ENCODE measurements at regions not wholly inside any gene's neighbourhood (a gene's known extent, or its start where the extent isn't known, plus 50 kb on each side); places are given as distances from the start of the nearest gene placed in this dataset.
A peak's percentile ranks its signal among the peaks of the same experiment; 100 is the strongest.

- no peak overlapping the region for H3K4me3 ChIP-seq (replicated peaks; ENCODE audit: low read depth, low read length)
- TF ChIP-seq CTCF (IDR thresholded peaks at IDR 0.05; ENCODE audit: low read depth, low read length, missing control alignments) = no peak
- peak; percentile 52 for DNase-seq (ENCODE audit: extremely low read depth, low read depth)
Measured at GRCh38 chr5:143494162-143494561, 90.7 kb upstream of the NR3C1 start.

- no peak for DNase-seq (ENCODE audit: extremely low read depth, low read depth)
- H3K4me3 ChIP-seq (replicated peaks; ENCODE audit: low read depth, low read length) = no peak overlapping the region
- TF ChIP-seq CTCF (IDR thresholded peaks at IDR 0.05; ENCODE audit: low read depth, low read length, missing control alignments) = no peak
Measured at GRCh38 chr5:143492783-143493182, 89.3 kb upstream of the NR3C1 start.

- no peak for TF ChIP-seq CTCF (IDR thresholded peaks at IDR 0.05; ENCODE audit: low read depth, low read length, missing control alignments)
- DNase-seq (ENCODE audit: extremely low read depth, low read depth) = no peak
- H3K4me3 ChIP-seq (replicated peaks; ENCODE audit: low read depth, low read length) = no peak overlapping the region
Measured at GRCh38 chr5:143491646-143492045, 88.2 kb upstream of the NR3C1 start.

GRCh38 chr5:143488381-143488780 lies 84.9 kb upstream of the NR3C1 start:
- no peak for TF ChIP-seq CTCF (IDR thresholded peaks at IDR 0.05; ENCODE audit: low read depth, low read length, missing control alignments)
- no peak for DNase-seq (ENCODE audit: extremely low read depth, low read depth)
- H3K4me3 ChIP-seq (replicated peaks; ENCODE audit: low read depth, low read length) = no peak overlapping the region

GRCh38 chr5:143484601-143485000 lies 81.1 kb upstream of the NR3C1 start:
- DNase-seq (ENCODE audit: extremely low read depth, low read depth) = no peak
- H3K4me3 ChIP-seq (replicated peaks; ENCODE audit: low read depth, low read length) = no peak overlapping the region
- TF ChIP-seq CTCF (IDR thresholded peaks at IDR 0.05; ENCODE audit: low read depth, low read length, missing control alignments) = no peak

- H3K4me3 ChIP-seq (replicated peaks; ENCODE audit: low read depth, low read length) = no peak overlapping the region
- TF ChIP-seq CTCF (IDR thresholded peaks at IDR 0.05; ENCODE audit: low read depth, low read length, missing control alignments) = no peak
- DNase-seq (ENCODE audit: extremely low read depth, low read depth) = no peak
Measured at GRCh38 chr5:143481697-143482531, 78.4 kb upstream of the NR3C1 start.

- no peak for DNase-seq (ENCODE audit: extremely low read depth, low read depth)
- no peak overlapping the region for H3K4me3 ChIP-seq (replicated peaks; ENCODE audit: low read depth, low read length)
- TF ChIP-seq CTCF (IDR thresholded peaks at IDR 0.05; ENCODE audit: low read depth, low read length, missing control alignments) = no peak
Measured at GRCh38 chr5:143480001-143480400, 76.5 kb upstream of the NR3C1 start.
